ENCODE measurements at regions not wholly inside any gene's neighbourhood (a gene's known extent, or its start where the extent isn't known, plus 50 kb on each side); places are given as distances from the start of the nearest gene placed in this dataset.

DNA sequence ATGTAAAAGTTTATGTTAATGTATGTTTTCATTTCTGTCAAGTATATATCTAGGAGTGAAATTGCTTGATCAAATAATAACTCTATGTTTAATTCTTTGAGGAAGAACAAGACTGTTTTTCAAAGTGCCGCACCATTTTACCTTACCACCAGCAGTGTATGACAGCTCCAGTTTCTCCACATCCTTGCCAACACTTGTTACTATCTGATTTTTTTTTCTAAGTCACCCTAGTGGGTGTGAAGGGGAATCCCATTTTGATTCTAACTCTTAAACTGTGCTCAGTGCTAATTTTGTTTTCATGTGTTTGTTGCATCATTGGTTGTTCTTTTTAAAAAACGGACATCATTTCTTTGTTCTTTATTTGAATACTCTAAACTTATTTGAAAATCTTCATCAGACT, 120.2 kb upstream of the CDK6 start:
- TF ChIP-seq, protein P1, sequence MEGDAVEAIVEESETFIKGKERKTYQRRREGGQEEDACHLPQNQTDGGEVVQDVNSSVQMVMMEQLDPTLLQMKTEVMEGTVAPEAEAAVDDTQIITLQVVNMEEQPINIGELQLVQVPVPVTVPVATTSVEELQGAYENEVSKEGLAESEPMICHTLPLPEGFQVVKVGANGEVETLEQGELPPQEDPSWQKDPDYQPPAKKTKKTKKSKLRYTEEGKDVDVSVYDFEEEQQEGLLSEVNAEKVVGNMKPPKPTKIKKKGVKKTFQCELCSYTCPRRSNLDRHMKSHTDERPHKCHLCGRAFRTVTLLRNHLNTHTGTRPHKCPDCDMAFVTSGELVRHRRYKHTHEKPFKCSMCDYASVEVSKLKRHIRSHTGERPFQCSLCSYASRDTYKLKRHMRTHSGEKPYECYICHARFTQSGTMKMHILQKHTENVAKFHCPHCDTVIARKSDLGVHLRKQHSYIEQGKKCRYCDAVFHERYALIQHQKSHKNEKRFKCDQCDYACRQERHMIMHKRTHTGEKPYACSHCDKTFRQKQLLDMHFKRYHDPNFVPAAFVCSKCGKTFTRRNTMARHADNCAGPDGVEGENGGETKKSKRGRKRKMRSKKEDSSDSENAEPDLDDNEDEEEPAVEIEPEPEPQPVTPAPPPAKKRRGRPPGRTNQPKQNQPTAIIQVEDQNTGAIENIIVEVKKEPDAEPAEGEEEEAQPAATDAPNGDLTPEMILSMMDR (IDR thresholded peaks at IDR 0.05 in 8 of 11, conservative IDR thresholded peaks at IDR 0.05 in 3 of 11), result no peak
- TF ChIP-seq POLR2A (IDR thresholded peaks at IDR 0.05), result no peak
- TF ChIP-seq POLR2AphosphoS5 (IDR thresholded peaks at IDR 0.05), result no peak
